ENCODE measurements at regions not wholly inside any gene's neighbourhood (a gene's known extent, or its start where the extent isn't known, plus 50 kb on each side); places are given as distances from the start of the nearest gene placed in this dataset.

- TF ChIP-seq CTCF (conservative IDR thresholded peaks at IDR 0.05; ENCODE audit: low read depth, low read length), result no peak
- DNase-seq (ENCODE audit: low read depth), result no peak
- no peak overlapping the region for H3K4me3 ChIP-seq (ENCODE audit: low read depth, low read length)
Measured at GRCh38 chr3:16658004-16658924, 53.0 kb upstream of the DAZL start.

- no peak for TF ChIP-seq CTCF (conservative IDR thresholded peaks at IDR 0.05; ENCODE audit: low read depth, low read length)
- H3K4me3 ChIP-seq (ENCODE audit: low read depth, low read length), result no peak overlapping the region
- no peak for DNase-seq (ENCODE audit: low read depth)
Measured at GRCh38 chr3:16658925-16659793, 53.9 kb upstream of the DAZL start.

GRCh38 chr3:16663854-16664712 is 58.9 kb upstream of the DAZL start:
- TF ChIP-seq CTCF (conservative IDR thresholded peaks at IDR 0.05; ENCODE audit: low read depth, low read length), result no peak
- no peak for DNase-seq (ENCODE audit: low read depth)
- H3K4me3 ChIP-seq (ENCODE audit: low read depth, low read length), result no peak overlapping the region

- no peak for TF ChIP-seq CTCF (conservative IDR thresholded peaks at IDR 0.05; ENCODE audit: low read depth, low read length)
- no peak for DNase-seq (ENCODE audit: low read depth)
Measured at GRCh38 chr3:16665282-16665741, 60.1 kb upstream of the DAZL start.

GRCh38 chr3:16666206-16666605 is 61.0 kb upstream of the DAZL start:
- no peak overlapping the region for H3K4me3 ChIP-seq (ENCODE audit: low read depth, low read length)
- no peak for TF ChIP-seq CTCF (conservative IDR thresholded peaks at IDR 0.05; ENCODE audit: low read depth, low read length)
- DNase-seq (ENCODE audit: low read depth), result no peak

More at GRCh38 chr3:16665282-16665741, 60.1 kb upstream of the DAZL start:
- no peak overlapping the region for H3K4me3 ChIP-seq (ENCODE audit: low read depth, low read length)

GRCh38 chr3:16667633-16668032 is 62.4 kb upstream of the DAZL start:
- TF ChIP-seq CTCF (conservative IDR thresholded peaks at IDR 0.05; ENCODE audit: low read depth, low read length), result no peak
- DNase-seq (ENCODE audit: low read depth), result no peak
- H3K4me3 ChIP-seq (ENCODE audit: low read depth, low read length), result no peak overlapping the region
